HUES6 (cell line): ENCODE measurements at regions not wholly inside any gene's neighbourhood (a gene's known extent, or its start where the extent isn't known, plus 50 kb on each side); places are given as distances from the start of the nearest gene placed in this dataset.
"Not testable (repeated sequence)": the region's sequence is repeated elsewhere in the genome, so short reads cannot be mapped to it uniquely, and the experiment has no call there.

Experiments used
- H3K27ac ChIP-seq: 2 replicates; pipeline ENCODE4 v1.7.0; 2013; ENCODE audit warnings: low read depth, mild to moderate bottlenecking, low read length, inconsistent platforms
- H3K27me3 ChIP-seq: 2 replicates; pipeline ENCODE4 v1.6.1; 2013; ENCODE audit warnings: low read length; ENCODE audit not compliant: control insufficient read depth, insufficient read depth
- H3K36me3 ChIP-seq: 2 replicates; pipeline ENCODE4 v1.6.1; 2013; ENCODE audit warnings: low read length; ENCODE audit not compliant: control insufficient read depth, insufficient read depth
- H3K4me1 ChIP-seq: 2 replicates; pipeline ENCODE4 v1.6.1; 2013; ENCODE audit warnings: low read length; ENCODE audit not compliant: control insufficient read depth, insufficient read depth
- H3K4me3 ChIP-seq: 2 replicates; pipeline ENCODE4 v1.5.1; 2013; ENCODE audit warnings: low read depth, low read length
- H3K9ac ChIP-seq: one replicate; pipeline ENCODE4 v1.6.1; 2013; ENCODE audit warnings: mild to moderate bottlenecking, low read length
- H3K9me3 ChIP-seq: 2 replicates; pipeline ENCODE4 v1.6.1; 2013; ENCODE audit warnings: low read depth, low read length; ENCODE audit not compliant: control insufficient read depth, insufficient read depth

DNA sequence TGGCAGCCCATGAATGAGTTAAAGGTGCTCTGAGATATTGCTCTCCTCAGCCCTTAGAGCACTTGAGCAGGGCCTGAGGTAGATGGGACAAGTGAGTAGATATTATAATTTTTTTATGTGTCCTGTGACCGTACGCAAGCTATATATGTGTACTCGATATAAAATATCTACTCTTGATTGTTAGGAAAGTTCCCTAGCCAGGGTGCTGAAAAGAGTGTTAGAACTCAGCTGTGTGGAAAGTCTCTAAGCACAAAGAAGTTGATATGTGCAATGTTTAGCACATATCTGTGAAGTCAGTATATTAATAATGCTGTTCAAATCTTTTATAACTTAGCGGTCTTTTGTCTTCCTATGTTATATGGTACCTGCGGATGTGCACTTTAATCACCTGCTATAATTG lies 114.6 kb upstream of the PLD5 start:
- H3K4me1 ChIP-seq = no peaks in the 10 kb centered on the region
- H3K4me3 ChIP-seq = no peak overlapping the region
- no peaks in the 10 kb centered on the region for H3K9me3 ChIP-seq
- H3K9ac ChIP-seq = no peak overlapping the region
- no peaks in the 10 kb centered on the region for H3K36me3 ChIP-seq
- H3K27ac ChIP-seq = no peak overlapping the region
- 0 out of 2 replicates have a peak, but pooled peaks cover 2% of the 10 kb centered on the region for H3K27me3 ChIP-seq

DNA sequence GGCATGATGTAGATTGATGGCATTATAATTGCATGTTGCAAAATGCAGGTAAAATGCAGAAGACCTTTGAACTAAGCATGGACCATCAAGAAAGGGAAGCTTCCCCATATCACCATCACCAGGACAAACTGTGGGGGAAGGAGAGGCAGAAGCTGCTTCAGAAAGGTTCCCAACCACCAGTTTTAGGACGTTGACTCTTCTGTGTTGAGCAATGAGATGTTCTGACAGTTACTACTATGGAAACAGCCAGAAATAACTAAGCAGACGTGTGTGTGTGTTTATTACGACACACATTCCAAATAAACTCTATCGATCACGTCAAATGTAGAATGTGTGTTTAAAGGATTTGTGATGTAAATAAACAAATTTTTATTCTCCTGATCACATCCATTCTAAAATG lies 110.2 kb upstream of the PLD5 start:
- H3K36me3 ChIP-seq = no peaks in the 10 kb centered on the region
- no peak overlapping the region for H3K4me3 ChIP-seq
- H3K4me1 ChIP-seq = no peaks in the 10 kb centered on the region

GRCh38 chr1:242629396-242629795 lies 104.9 kb upstream of the PLD5 start:
- H3K27me3 ChIP-seq = no peaks in the 10 kb centered on the region
- no peaks in the 10 kb centered on the region for H3K9me3 ChIP-seq

More for the DNA sequence above, 110.2 kb upstream of the PLD5 start:
- H3K27me3 ChIP-seq = no peaks in the 10 kb centered on the region
- H3K27ac ChIP-seq = no peak overlapping the region
- H3K9ac ChIP-seq = no peak overlapping the region
- H3K9me3 ChIP-seq = no peaks in the 10 kb centered on the region

GRCh38 chr1:242623756-242624155 lies 99.3 kb upstream of the PLD5 start:
- Histone ChIP-seq H3K4me1 (no peaks in the 10 kb centered on the region), H3K9me3 (no peaks in the 10 kb centered on the region), H3K27me3 (no peaks in the 10 kb centered on the region), H3K36me3 (no peaks in the 10 kb centered on the region), H3K9ac (no peak overlapping the region), H3K4me3 (no peak overlapping the region), H3K27ac (no peak overlapping the region)

More at GRCh38 chr1:242629396-242629795, 104.9 kb upstream of the PLD5 start:
- H3K4me1 ChIP-seq = no peaks in the 10 kb centered on the region
- H3K4me3 ChIP-seq = no peak overlapping the region
- H3K9ac ChIP-seq = no peak overlapping the region
- H3K27ac ChIP-seq = no peak overlapping the region
- H3K36me3 ChIP-seq = no peaks in the 10 kb centered on the region

- Histone ChIP-seq H3K4me3 (no peak overlapping the region), H3K36me3 (no peaks in the 10 kb centered on the region), H3K27me3 (no peaks in the 10 kb centered on the region), H3K9me3 (no peaks in the 10 kb centered on the region), H3K9ac (no peak overlapping the region), H3K27ac (no peak overlapping the region), H3K4me1 (no peaks in the 10 kb centered on the region)
Measured at GRCh38 chr1:242623119-242623518, 98.6 kb upstream of the PLD5 start.

DNA sequence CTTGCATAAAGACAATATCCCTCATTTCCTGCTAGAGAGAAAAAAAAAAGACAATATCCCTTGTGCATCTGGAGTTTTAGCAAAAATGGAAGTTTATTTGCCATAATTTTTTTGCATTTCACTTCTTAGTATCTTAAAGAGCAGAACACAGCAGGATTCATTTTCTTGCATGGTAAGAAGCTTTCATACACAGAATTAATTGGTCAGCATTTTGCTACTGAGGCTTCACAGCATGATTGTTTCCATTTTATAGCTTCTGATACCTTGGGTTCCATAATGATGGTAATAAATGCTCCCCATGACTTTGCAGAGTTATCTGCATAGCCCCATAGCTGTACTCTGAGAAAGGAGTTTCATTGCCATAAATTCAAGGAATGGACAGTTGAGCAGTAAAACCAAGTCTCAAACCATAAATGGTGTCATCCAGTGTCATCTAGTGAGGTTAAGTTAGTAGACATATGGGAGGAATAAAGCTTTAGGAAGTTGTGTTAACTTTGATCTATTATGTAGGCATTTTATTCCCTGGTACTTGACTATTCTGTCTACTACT lies 88.8 kb upstream of the PLD5 start:
- Histone ChIP-seq H3K9ac (no peak overlapping the region), H3K36me3 (no peaks in the 10 kb centered on the region), H3K4me3 (no peak overlapping the region), H3K4me1 (no peaks in the 10 kb centered on the region), H3K27ac (no peak overlapping the region), H3K9me3 (no peaks in the 10 kb centered on the region), H3K27me3 (no peaks in the 10 kb centered on the region)

DNA sequence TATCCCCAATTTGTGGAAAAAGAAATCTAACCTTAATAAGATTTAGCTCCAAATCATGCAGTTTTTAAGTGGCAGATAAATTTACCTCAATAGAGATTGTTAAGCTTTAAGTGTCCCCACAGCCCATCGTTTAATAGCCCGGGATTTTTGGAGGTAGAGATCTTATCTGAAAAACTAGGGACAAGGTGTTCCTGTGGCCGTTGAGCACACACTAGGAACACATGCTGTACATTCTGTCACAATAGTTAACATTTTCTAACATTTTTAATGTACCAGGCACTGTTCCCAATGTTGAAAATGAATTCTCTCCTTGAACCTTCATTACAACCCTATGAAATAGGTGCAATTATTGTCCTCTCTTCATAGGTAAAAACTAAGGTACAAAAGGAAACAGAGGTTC lies 85.7 kb upstream of the PLD5 start:
- H3K27me3 ChIP-seq = no peaks in the 10 kb centered on the region
- H3K4me3 ChIP-seq = no peak overlapping the region
- H3K27ac ChIP-seq = no peak overlapping the region
- no peaks in the 10 kb centered on the region for H3K36me3 ChIP-seq
- H3K4me1 ChIP-seq = no peaks in the 10 kb centered on the region
- H3K9ac ChIP-seq = no peak overlapping the region
- no peaks in the 10 kb centered on the region for H3K9me3 ChIP-seq

GRCh38 chr1:242605521-242605920 lies 81.0 kb upstream of the PLD5 start:
- Histone ChIP-seq H3K4me3 (no peak overlapping the region), H3K4me1 (peaks cover 4% of the 10 kb centered on the region; the same call in 1 of the 2 replicates), H3K36me3 (no peaks in the 10 kb centered on the region)

DNA sequence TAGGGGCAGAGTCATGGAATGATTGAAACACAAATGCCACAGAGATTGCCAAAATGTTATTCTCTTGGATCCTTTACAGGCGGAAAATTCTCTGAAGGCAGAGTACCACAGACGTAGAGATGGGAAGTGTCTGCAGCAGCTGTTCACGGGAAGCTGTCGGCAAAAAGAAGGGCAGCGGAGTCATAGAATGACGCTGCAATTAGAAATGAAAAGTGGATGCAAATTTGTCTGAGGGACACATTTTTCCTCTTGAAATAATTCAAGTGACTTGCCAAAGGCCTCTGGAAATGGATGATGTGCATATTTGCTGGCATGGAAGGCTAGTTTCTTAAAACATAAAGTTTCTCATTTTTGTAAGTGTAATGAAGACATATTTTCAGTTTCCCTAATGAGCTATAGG lies 77.5 kb upstream of the PLD5 start:
- H3K4me3 ChIP-seq = no peak overlapping the region

More at GRCh38 chr1:242605521-242605920, 81.0 kb upstream of the PLD5 start:
- no peaks in the 10 kb centered on the region for H3K9me3 ChIP-seq
- no peaks in the 10 kb centered on the region for H3K27me3 ChIP-seq
- H3K27ac ChIP-seq = no peak overlapping the region
- no peak overlapping the region for H3K9ac ChIP-seq

DNA sequence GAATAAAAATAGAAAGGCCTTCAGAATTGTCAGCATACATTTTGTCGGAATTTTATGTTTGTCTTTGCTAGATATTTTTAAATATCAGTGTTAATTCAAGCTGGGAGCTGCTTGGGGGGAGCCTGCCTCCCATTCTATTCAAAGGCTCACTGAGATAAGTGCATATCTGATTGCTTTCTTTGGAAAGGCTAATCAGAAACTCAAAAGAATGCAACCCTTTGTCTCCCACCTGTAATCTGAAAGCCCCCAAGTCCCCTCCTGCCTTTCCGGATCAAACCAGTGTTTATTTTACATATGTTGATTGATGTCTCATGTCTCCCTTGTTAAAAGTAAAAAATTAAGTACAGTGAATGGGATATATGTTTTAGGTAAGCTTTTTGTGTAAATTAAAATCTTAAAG lies 69.3 kb upstream of the PLD5 start:
- not testable (repeated sequence) for H3K27me3 ChIP-seq, H3K36me3 ChIP-seq

More for the DNA sequence above, 77.5 kb upstream of the PLD5 start:
- H3K9ac ChIP-seq = no peak overlapping the region
- peaks cover 4% of the 10 kb centered on the region; the same call in 1 of the 2 replicates for H3K4me1 ChIP-seq
- no peaks in the 10 kb centered on the region for H3K27me3 ChIP-seq
- no peaks in the 10 kb centered on the region for H3K36me3 ChIP-seq
- no peak overlapping the region for H3K27ac ChIP-seq
- peaks cover 9% of the 10 kb centered on the region; the same call in 1 of the 2 replicates for H3K9me3 ChIP-seq

GRCh38 chr1:242586360-242586680 lies 61.8 kb upstream of the PLD5 start:
- peaks cover 15% of the 10 kb centered on the region for H3K4me1 ChIP-seq
- no peaks in the 10 kb centered on the region for H3K36me3 ChIP-seq
- 0 out of 2 replicates have a peak overlapping the region, but pooled peaks have one; percentile 1 for H3K27ac ChIP-seq
- no peak overlapping the region for H3K9ac ChIP-seq
- no peaks in the 10 kb centered on the region for H3K27me3 ChIP-seq
- H3K9me3 ChIP-seq = peaks cover 6% of the 10 kb centered on the region
- H3K4me3 ChIP-seq = no peak overlapping the region

More for the DNA sequence above, 69.3 kb upstream of the PLD5 start:
- not testable (repeated sequence) for H3K4me1 ChIP-seq, H3K4me3 ChIP-seq, H3K9ac ChIP-seq, H3K27ac ChIP-seq
- peaks cover 24% of the 10 kb centered on the region for H3K9me3 ChIP-seq
